H9 (cell line): ENCODE measurements at regions not wholly inside any gene's neighbourhood (a gene's known extent, or its start where the extent isn't known, plus 50 kb on each side); places are given as distances from the start of the nearest gene placed in this dataset.

Experiments used
- DNase-seq: peaks from one replicate; pipeline ENCODE4 v3.0.0-alpha.2; 2017
- H2AFZ ChIP-seq: one replicate; pipeline ENCODE4 v1.6.1; 2013; ENCODE audit warnings: mild to moderate bottlenecking, low read length, control low read depth, moderate library complexity
- H2AK5ac ChIP-seq: 2 replicates; pipeline ENCODE4 v1.6.1; 2013; ENCODE audit warnings: low read length, control low read depth, mixed read lengths; ENCODE audit not compliant: insufficient read length
- H2BK120ac ChIP-seq: one replicate; pipeline ENCODE4 v1.6.1; 2013; ENCODE audit warnings: low read depth, mild to moderate bottlenecking, low read length, control low read depth, inconsistent platforms; ENCODE audit not compliant: poor library complexity, severe bottlenecking
- H2BK12ac ChIP-seq: 2 replicates; pipeline ENCODE4 v1.6.1; 2013; ENCODE audit warnings: low read length, control low read depth, mixed read lengths, low read depth; ENCODE audit not compliant: insufficient read length
- H2BK15ac ChIP-seq: 2 replicates; pipeline ENCODE4 v1.6.1; 2013; ENCODE audit warnings: low read depth, low read length, control low read depth
- H2BK20ac ChIP-seq: one replicate; pipeline ENCODE4 v1.6.1; 2013; ENCODE audit warnings: low read depth, mild to moderate bottlenecking, low read length, control low read depth, inconsistent platforms; ENCODE audit not compliant: poor library complexity, severe bottlenecking
- H2BK5ac ChIP-seq: 2 replicates; pipeline ENCODE4 v1.6.1; 2013; ENCODE audit warnings: low read length, control low read depth, mixed read lengths; ENCODE audit not compliant: insufficient read length
- H3K14ac ChIP-seq: 2 replicates; pipeline ENCODE4 v1.6.1; 2013; ENCODE audit warnings: low read length, control low read depth; ENCODE audit not compliant: insufficient read depth
- H3K18ac ChIP-seq: 2 replicates; pipeline ENCODE4 v1.6.1; 2013; ENCODE audit warnings: low read depth, mild to moderate bottlenecking, mixed read lengths, low read length, control low read depth; ENCODE audit not compliant: insufficient read length
- H3K23ac ChIP-seq: 2 replicates; pipeline ENCODE4 v1.6.1; 2013; ENCODE audit warnings: low read length, control low read depth, mixed read lengths, low read depth; ENCODE audit not compliant: insufficient read length
- H3K23me2 ChIP-seq: 2 replicates; pipeline ENCODE4 v1.6.1; 2013; ENCODE audit warnings: low read depth, mild to moderate bottlenecking, mixed read lengths, low read length, control low read depth; ENCODE audit not compliant: insufficient read length, poor library complexity, severe bottlenecking
- H3K27ac ChIP-seq: 2 replicates; pipeline ENCODE4 v1.5.1; 2013; ENCODE audit warnings: low read length, control low read depth, mixed read lengths, low read depth; ENCODE audit not compliant: insufficient read length
- H3K27me3 ChIP-seq: 2 replicates; pipeline ENCODE4 v1.6.1; 2013; ENCODE audit warnings: low read length, control low read depth, inconsistent platforms; ENCODE audit not compliant: insufficient read depth
- H3K4ac ChIP-seq: 2 replicates; pipeline ENCODE4 v1.6.1; 2013; ENCODE audit warnings: low read depth, mild to moderate bottlenecking, control low read depth, inconsistent platforms, low read length, moderate library complexity
- H3K4me1 ChIP-seq: 2 replicates; pipeline ENCODE4 v1.6.1; 2013; ENCODE audit warnings: low read length, control low read depth, inconsistent platforms; ENCODE audit not compliant: insufficient read depth
- H3K4me2 ChIP-seq: 2 replicates; pipeline ENCODE4 v1.6.1; 2013; ENCODE audit warnings: low read length, control low read depth, mixed read lengths; ENCODE audit not compliant: insufficient read length, insufficient read depth
- H3K56ac ChIP-seq: 2 replicates; pipeline ENCODE4 v1.6.1; 2013; ENCODE audit warnings: low read depth, mild to moderate bottlenecking, mixed read lengths, low read length, control low read depth; ENCODE audit not compliant: insufficient read length
- H3K79me1 ChIP-seq: 2 replicates; pipeline ENCODE4 v1.6.1; 2013; ENCODE audit warnings: low read depth, mild to moderate bottlenecking, moderate library complexity, low read length, control low read depth, inconsistent platforms; ENCODE audit not compliant: insufficient read depth, poor library complexity, severe bottlenecking
- H3K79me2 ChIP-seq: 2 replicates; pipeline ENCODE4 v1.6.1; 2013; ENCODE audit warnings: low read length, control low read depth, inconsistent platforms; ENCODE audit not compliant: insufficient read depth
- H3K9ac ChIP-seq: 2 replicates; pipeline ENCODE4 v1.6.1; 2013; ENCODE audit warnings: low read length, control low read depth, mixed read lengths; ENCODE audit not compliant: insufficient read length; ENCODE audit errors: extremely low read depth
- H3K9me3 ChIP-seq: one replicate; pipeline ENCODE4 v1.6.1; 2013; ENCODE audit warnings: low read depth, low read length, inconsistent platforms; ENCODE audit not compliant: control insufficient read depth
- H3T11ph ChIP-seq: one replicate; pipeline ENCODE4 v1.6.1; 2013; ENCODE audit warnings: mild to moderate bottlenecking, low read length, control low read depth, inconsistent platforms
- H4K20me1 ChIP-seq: one replicate; pipeline ENCODE4 v1.6.1; 2013; ENCODE audit not compliant: control insufficient read depth, insufficient read length, insufficient read depth
- H4K5ac ChIP-seq: 2 replicates; pipeline ENCODE4 v1.6.1; 2013; ENCODE audit warnings: low read depth, mild to moderate bottlenecking, mixed read lengths, low read length, control low read depth; ENCODE audit not compliant: insufficient read length
- H4K8ac ChIP-seq: replicated peaks from 2 replicates; pipeline ENCODE4 v1.6.1; 2013; ENCODE audit warnings: low read length, control low read depth, mixed read lengths, low read depth; ENCODE audit not compliant: insufficient read length
- H4K91ac ChIP-seq: 2 replicates; pipeline ENCODE4 v1.6.1; 2013; ENCODE audit warnings: low read depth, mild to moderate bottlenecking, moderate library complexity, mixed read lengths, low read length, control low read depth; ENCODE audit not compliant: insufficient read length
- H3K27ac Mint-ChIP-seq, 3 experiments: 2 replicates in 2 of 3; 3 replicates in 1 of 3; pipeline ENCODE4 v1.8.0; 2020 to 2021; ENCODE audit warnings: mixed read lengths in 3 of 3, mild to moderate bottlenecking in 1 of 3, moderate library complexity in 1 of 3
- H3K27me3 Mint-ChIP-seq: 2 replicates; pipeline ENCODE4 v1.8.0; 2021; ENCODE audit warnings: low read depth, mild to moderate bottlenecking, moderate library complexity, mixed read lengths
- H3K36me3 Mint-ChIP-seq, 3 experiments: 2 replicates in 2 of 3; 3 replicates in 1 of 3; pipeline ENCODE4 v1.8.0; 2020 to 2021; ENCODE audit warnings: low read depth in 3 of 3, mixed read lengths in 3 of 3; ENCODE audit not compliant: insufficient read depth in 1 of 3
- H3K4me1 Mint-ChIP-seq, 2 experiments: 2 replicates each; pipeline ENCODE4 v1.8.0; 2020; ENCODE audit warnings: mixed read lengths in 2 of 2
- H3K4me3 Mint-ChIP-seq, 2 experiments: 2 replicates in 1 of 2; 3 replicates in 1 of 2; pipeline ENCODE4 v1.8.0; 2020 to 2021; ENCODE audit warnings: mild to moderate bottlenecking in 2 of 2, mixed read lengths in 2 of 2, moderate library complexity in 1 of 2
- H3K9me3 Mint-ChIP-seq, 2 experiments: 2 replicates in 1 of 2; 3 replicates in 1 of 2; pipeline ENCODE4 v1.8.0; 2020; ENCODE audit warnings: mild to moderate bottlenecking in 2 of 2, mixed read lengths in 2 of 2, moderate library complexity in 1 of 2
- CTCF ChIP-seq: fragments of 200-600 bp; sonication (generic); conservative IDR thresholded peaks from 3 replicates; pipeline ENCODE4 v1.8.0; 2021; ENCODE audit warnings: antibody characterized with exemption, mild to moderate bottlenecking
- WGBS: extraction: QIAGEN DNeasy Blood & Tissue Kit; methylation state at CpG from one replicate; pipeline ENCODE4 v1.1.7; 2013; ENCODE audit warnings: missing lambda C conversion rate, low lambda C conversion rate, mixed read lengths; ENCODE audit not compliant: insufficient read length; ENCODE audit errors: extremely low coverage; 5-methylcytosine and 5-hydroxymethylcytosine counted together

- H3K23ac ChIP-seq: no peak overlapping the region
- no peak overlapping the region for H2BK12ac ChIP-seq
- H4K5ac ChIP-seq: no peak overlapping the region
- H3K4ac ChIP-seq: no peak overlapping the region
- no peak overlapping the region for H2BK5ac ChIP-seq
- no peak overlapping the region for H3K27ac ChIP-seq
- H3K4me1 ChIP-seq: no peaks in the 10 kb centered on the region
- no peak overlapping the region for H3K9ac ChIP-seq
- H3K36me3 Mint-ChIP-seq: no peaks in the 10 kb centered on the region
- no peaks in the 10 kb centered on the region for H3K79me1 ChIP-seq
- no peak overlapping the region for H3K14ac ChIP-seq
- H2BK20ac ChIP-seq: no peak overlapping the region
- no peak for TF ChIP-seq CTCF
- H2AFZ ChIP-seq: no peak overlapping the region
- no peak overlapping the region for H3K56ac ChIP-seq
- no peaks in the 10 kb centered on the region for H3K27me3 ChIP-seq
- H3K4me3 Mint-ChIP-seq: no peak overlapping the region
- no peak overlapping the region for H4K8ac ChIP-seq
- no peak for DNase-seq
- H3K23me2 ChIP-seq: no peaks in the 10 kb centered on the region
- H4K91ac ChIP-seq: no peak overlapping the region
- H3K4me1 Mint-ChIP-seq: peaks cover 3 to 8% of the 10 kb centered on the region in 2 experiments; a peak in 2 of 4 replicates
- H3T11ph ChIP-seq: no peak overlapping the region
- no peaks in the 10 kb centered on the region; a peak in 1 of 5 replicates for H3K9me3 Mint-ChIP-seq
- no peaks in the 10 kb centered on the region for H3K79me2 ChIP-seq
- no peaks in the 10 kb centered on the region for H3K9me3 ChIP-seq
- H2BK120ac ChIP-seq: no peak overlapping the region
- H2BK15ac ChIP-seq: no peak overlapping the region
- H3K27ac Mint-ChIP-seq: no peak overlapping the region
- no peak overlapping the region for H3K4me2 ChIP-seq
- H4K20me1 ChIP-seq: no peaks in the 10 kb centered on the region
- H3K18ac ChIP-seq: no peak overlapping the region
- no peak overlapping the region for H2AK5ac ChIP-seq
- no peaks in the 10 kb centered on the region for H3K27me3 Mint-ChIP-seq
- WGBS: no CpG with 5 or more reads among the region's 4 CpGs
These were observed 829.3 kb upstream of the IGFBP3 start for GRCh38 chr7:46750321-46750865.
